ENCODE measurements at regions not wholly inside any gene's neighbourhood (a gene's known extent, or its start where the extent isn't known, plus 50 kb on each side); places are given as distances from the start of the nearest gene placed in this dataset.

GRCh38 chr14:25400607-25401206 lies 350.8 kb upstream of the STXBP6 start:
- DNase-seq, result no peak
- H3K4me1 Mint-ChIP-seq, result no peaks in the 10 kb centered on the region

GRCh38 chr14:25396128-25396527 lies 346.2 kb upstream of the STXBP6 start:
- no peak overlapping the region for H3K4me3 ChIP-seq (ENCODE audit: low read length)
- no peak overlapping the region for H3K27ac Mint-ChIP-seq
- no peaks in the 10 kb centered on the region for H3K36me3 Mint-ChIP-seq
- H3K27ac ChIP-seq (ENCODE audit: low read depth, low read length), result no peak overlapping the region
- no peaks in the 10 kb centered on the region for H3K36me3 ChIP-seq (ENCODE audit: control insufficient read depth in 2 of 3, insufficient read depth in 3 of 3, low read length in 3 of 3)
- ATAC-seq (no peak), DNase-seq (no peak)
- intact Hi-C loops (cut with micrococcal nuclease), result no loop called here
- no peaks in the 10 kb centered on the region for H3K4me1 Mint-ChIP-seq
- peaks cover 0 to 4% (median 0%) of the 10 kb centered on the region in 5 donors for H3K27me3 Mint-ChIP-seq
- H3K4me3 Mint-ChIP-seq, result no peak overlapping the region
- no peaks in the 10 kb centered on the region for H3K9me3 ChIP-seq (ENCODE audit: control insufficient read depth in 2 of 3, low read length in 3 of 3)
- CTCF ChIA-PET, result no interaction called here
- no peaks in the 10 kb centered on the region for H3K27me3 ChIP-seq (ENCODE audit: control insufficient read depth in 2 of 2, insufficient read depth in 2 of 2, low read length in 2 of 2)
- POLR2A ChIA-PET, result no interaction called here
- H3K9me3 Mint-ChIP-seq, result peaks cover 0 to 7% (median 0%) of the 10 kb centered on the region in 11 donors
- H3K4me1 ChIP-seq (ENCODE audit: control insufficient read depth in 2 of 2, insufficient read depth in 2 of 2, low read length in 2 of 2), result no peaks in the 10 kb centered on the region

More at GRCh38 chr14:25400607-25401206, 350.8 kb upstream of the STXBP6 start:
- ChIA-PET CTCF (no interaction called here), POLR2A (no interaction called here)
- H3K36me3 Mint-ChIP-seq, result no peaks in the 10 kb centered on the region
- H3K4me3 ChIP-seq (ENCODE audit: low read length), result no peak overlapping the region
- no peaks in the 10 kb centered on the region for H3K4me1 ChIP-seq (ENCODE audit: control insufficient read depth in 2 of 2, insufficient read depth in 2 of 2, low read length in 2 of 2)
- H3K27me3 Mint-ChIP-seq, result peaks cover 0 to 7% (median 4%) of the 10 kb centered on the region in 5 donors
- H3K36me3 ChIP-seq (ENCODE audit: control insufficient read depth in 2 of 3, insufficient read depth in 3 of 3, low read length in 3 of 3), result no peaks in the 10 kb centered on the region
- H3K9me3 Mint-ChIP-seq, result peaks cover 0 to 3% (median 0%) of the 10 kb centered on the region in 11 donors
- no peak overlapping the region for H3K4me3 Mint-ChIP-seq
- peak; percentile 63 for ATAC-seq
- no peak overlapping the region for H3K27ac Mint-ChIP-seq
- no peaks in the 10 kb centered on the region for H3K9me3 ChIP-seq (ENCODE audit: control insufficient read depth in 2 of 3, low read length in 3 of 3)
- H3K27me3 ChIP-seq (ENCODE audit: control insufficient read depth in 2 of 2, insufficient read depth in 2 of 2, low read length in 2 of 2), result no peaks in the 10 kb centered on the region
- intact Hi-C loops (cut with micrococcal nuclease), result loop anchor here in 1 of 2 donors (10.0 kb wide), 1 partner anchor 686 kb away; no protein-coding TSS in a partner anchor
- H3K27ac ChIP-seq (ENCODE audit: low read depth, low read length), result no peak overlapping the region

GRCh38 chr14:25394791-25395391 lies 344.9 kb upstream of the STXBP6 start:
- H3K4me1 Mint-ChIP-seq, result no peaks in the 10 kb centered on the region
- H3K27ac Mint-ChIP-seq, result no peak overlapping the region
- H3K9me3 ChIP-seq (ENCODE audit: control insufficient read depth in 2 of 3, low read length in 3 of 3), result no peaks in the 10 kb centered on the region
- peaks cover 0 to 8% (median 0%) of the 10 kb centered on the region in 11 donors for H3K9me3 Mint-ChIP-seq
- H3K27me3 ChIP-seq (ENCODE audit: control insufficient read depth in 2 of 2, insufficient read depth in 2 of 2, low read length in 2 of 2), result no peaks in the 10 kb centered on the region
- H3K36me3 Mint-ChIP-seq, result no peaks in the 10 kb centered on the region
- intact Hi-C loops (cut with micrococcal nuclease), result no loop called here
- no peak for ATAC-seq
- H3K4me3 ChIP-seq (ENCODE audit: low read length), result no peak overlapping the region
- CTCF ChIA-PET, result no interaction called here
- peaks cover 0 to 3% (median 0%) of the 10 kb centered on the region in 5 donors for H3K27me3 Mint-ChIP-seq
- DNase-seq, result no peak
- H3K27ac ChIP-seq (ENCODE audit: low read depth, low read length), result no peak overlapping the region
- no peaks in the 10 kb centered on the region for H3K36me3 ChIP-seq (ENCODE audit: control insufficient read depth in 2 of 3, insufficient read depth in 3 of 3, low read length in 3 of 3)
- H3K4me1 ChIP-seq (ENCODE audit: control insufficient read depth in 2 of 2, insufficient read depth in 2 of 2, low read length in 2 of 2), result no peaks in the 10 kb centered on the region
- no peak overlapping the region for H3K4me3 Mint-ChIP-seq
- POLR2A ChIA-PET, result no interaction called here

GRCh38 chr14:25394356-25394755 lies 344.4 kb upstream of the STXBP6 start:
- Mint-ChIP-seq H3K27ac (no peak overlapping the region), H3K27me3 (peaks cover 0 to 3% (median 0%) of the 10 kb centered on the region in 5 donors), H3K4me3 (no peak overlapping the region), H3K4me1 (no peaks in the 10 kb centered on the region), H3K36me3 (no peaks in the 10 kb centered on the region), H3K9me3 (peaks cover 0 to 9% (median 0%) of the 10 kb centered on the region in 11 donors)
- H3K27me3 ChIP-seq (ENCODE audit: control insufficient read depth in 2 of 2, insufficient read depth in 2 of 2, low read length in 2 of 2), result no peaks in the 10 kb centered on the region
- CTCF ChIA-PET, result no interaction called here
- H3K36me3 ChIP-seq (ENCODE audit: control insufficient read depth in 2 of 3, insufficient read depth in 3 of 3, low read length in 3 of 3), result no peaks in the 10 kb centered on the region
- no peaks in the 10 kb centered on the region for H3K9me3 ChIP-seq (ENCODE audit: control insufficient read depth in 2 of 3, low read length in 3 of 3)
- no peak overlapping the region for H3K27ac ChIP-seq (ENCODE audit: low read depth, low read length)
- DNase-seq, result no peak
- POLR2A ChIA-PET, result no interaction called here
- ATAC-seq, result no peak
- H3K4me3 ChIP-seq (ENCODE audit: low read length), result no peak overlapping the region
- intact Hi-C loops (cut with micrococcal nuclease), result no loop called here
- no peaks in the 10 kb centered on the region for H3K4me1 ChIP-seq (ENCODE audit: control insufficient read depth in 2 of 2, insufficient read depth in 2 of 2, low read length in 2 of 2)

GRCh38 chr14:25389948-25390347 lies 340.0 kb upstream of the STXBP6 start:
- CTCF ChIA-PET, result no interaction called here
- POLR2A ChIA-PET, result no interaction called here
- no peaks in the 10 kb centered on the region for H3K4me1 Mint-ChIP-seq
- no peaks in the 10 kb centered on the region for H3K4me1 ChIP-seq (ENCODE audit: control insufficient read depth in 2 of 2, insufficient read depth in 2 of 2, low read length in 2 of 2)
- H3K27ac Mint-ChIP-seq, result no peak overlapping the region
- no peak overlapping the region for H3K4me3 Mint-ChIP-seq
- H3K27ac ChIP-seq (ENCODE audit: low read depth, low read length), result no peak overlapping the region
- DNase-seq, result no peak
- ATAC-seq, result no peak
- H3K27me3 Mint-ChIP-seq, result peaks cover 0 to 1% (median 0%) of the 10 kb centered on the region in 5 donors
- H3K9me3 ChIP-seq (ENCODE audit: control insufficient read depth in 2 of 3, low read length in 3 of 3), result no peaks in the 10 kb centered on the region
- no peaks in the 10 kb centered on the region for H3K27me3 ChIP-seq (ENCODE audit: control insufficient read depth in 2 of 2, insufficient read depth in 2 of 2, low read length in 2 of 2)
- no peaks in the 10 kb centered on the region for H3K36me3 ChIP-seq (ENCODE audit: control insufficient read depth in 2 of 3, insufficient read depth in 3 of 3, low read length in 3 of 3)
- intact Hi-C loops (cut with micrococcal nuclease), result no loop called here
- peaks cover 0 to 9% (median 0%) of the 10 kb centered on the region in 11 donors for H3K9me3 Mint-ChIP-seq
- no peaks in the 10 kb centered on the region for H3K36me3 Mint-ChIP-seq
- H3K4me3 ChIP-seq (ENCODE audit: low read length), result no peak overlapping the region

- ATAC-seq (no peak), DNase-seq (no peak)
- H3K9me3 ChIP-seq (ENCODE audit: control insufficient read depth in 2 of 3, low read length in 3 of 3), result no peaks in the 10 kb centered on the region
- Mint-ChIP-seq H3K4me1 (no peaks in the 10 kb centered on the region), H3K27ac (no peak overlapping the region), H3K36me3 (no peaks in the 10 kb centered on the region), H3K9me3 (peaks cover 0 to 5% (median 0%) of the 10 kb centered on the region in 11 donors), H3K4me3 (no peak overlapping the region), H3K27me3 (peaks cover 0 to 5% (median 0%) of the 10 kb centered on the region in 5 donors)
- no peak overlapping the region for H3K27ac ChIP-seq (ENCODE audit: low read depth, low read length)
- no peaks in the 10 kb centered on the region for H3K27me3 ChIP-seq (ENCODE audit: control insufficient read depth in 2 of 2, insufficient read depth in 2 of 2, low read length in 2 of 2)
- POLR2A ChIA-PET, result no interaction called here
- CTCF ChIA-PET, result no interaction called here
- intact Hi-C loops (cut with micrococcal nuclease), result no loop called here
- no peaks in the 10 kb centered on the region for H3K36me3 ChIP-seq (ENCODE audit: control insufficient read depth in 2 of 3, insufficient read depth in 3 of 3, low read length in 3 of 3)
- no peak overlapping the region for H3K4me3 ChIP-seq (ENCODE audit: low read length)
- H3K4me1 ChIP-seq (ENCODE audit: control insufficient read depth in 2 of 2, insufficient read depth in 2 of 2, low read length in 2 of 2), result no peaks in the 10 kb centered on the region
Measured at GRCh38 chr14:25381498-25381897, 331.6 kb upstream of the STXBP6 start.

- Mint-ChIP-seq H3K27me3 (peaks cover 0 to 5% (median 0%) of the 10 kb centered on the region in 5 donors), H3K4me1 (no peaks in the 10 kb centered on the region), H3K27ac (no peak overlapping the region), H3K36me3 (no peaks in the 10 kb centered on the region), H3K4me3 (no peak overlapping the region), H3K9me3 (peaks cover 0 to 7% (median 2%) of the 10 kb centered on the region in 11 donors)
- no peaks in the 10 kb centered on the region for H3K27me3 ChIP-seq (ENCODE audit: control insufficient read depth in 2 of 2, insufficient read depth in 2 of 2, low read length in 2 of 2)
- ATAC-seq (no peak), DNase-seq (no peak)
- intact Hi-C loops (cut with micrococcal nuclease), result no loop called here
- no peaks in the 10 kb centered on the region for H3K36me3 ChIP-seq (ENCODE audit: control insufficient read depth in 2 of 3, insufficient read depth in 3 of 3, low read length in 3 of 3)
- ChIA-PET POLR2A (no interaction called here), CTCF (no interaction called here)
- no peak overlapping the region for H3K4me3 ChIP-seq (ENCODE audit: low read length)
- H3K9me3 ChIP-seq (ENCODE audit: control insufficient read depth in 2 of 3, low read length in 3 of 3), result no peaks in the 10 kb centered on the region
- no peak overlapping the region for H3K27ac ChIP-seq (ENCODE audit: low read depth, low read length)
- no peaks in the 10 kb centered on the region for H3K4me1 ChIP-seq (ENCODE audit: control insufficient read depth in 2 of 2, insufficient read depth in 2 of 2, low read length in 2 of 2)
Measured at GRCh38 chr14:25375639-25376038, 325.7 kb upstream of the STXBP6 start.

Data from naive thymus-derived CD4-positive, alpha-beta T cell (primary cell).